Left forelimb (tissue), 1 donor: ENCODE measurements at regions not wholly inside any gene's neighbourhood (a gene's known extent, or its start where the extent isn't known, plus 50 kb on each side); places are given as distances from the start of the nearest gene placed in this dataset.
"Not testable (repeated sequence)": the region's sequence is repeated elsewhere in the genome, so short reads cannot be mapped to it uniquely, and the experiment has no call there.

Source experiments
- DNase-seq: peaks from one replicate; pipeline ENCODE4 v3.0.0-alpha.2; 2018; ENCODE audit warnings: low spot score

DNA sequence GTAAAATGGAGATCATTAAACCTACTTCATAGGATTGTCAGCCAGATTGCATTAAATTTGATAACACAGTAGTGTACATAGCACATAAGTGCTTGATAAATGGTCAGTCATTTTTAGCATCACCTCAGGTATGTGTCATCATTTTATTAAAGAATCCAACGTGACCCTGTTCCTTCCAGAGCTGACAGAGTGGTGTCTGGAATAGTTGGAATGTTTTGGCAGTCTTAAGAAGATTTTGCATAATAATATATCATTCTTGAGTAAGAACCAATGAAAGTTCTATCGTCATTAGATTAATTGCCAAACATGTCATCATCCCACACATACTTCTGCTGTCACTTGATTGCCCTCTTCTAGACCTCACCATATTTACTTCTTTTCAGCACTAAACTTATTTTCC lies 451.4 kb upstream of the POM121L12 start:
- DNase-seq = no peak

- not testable (repeated sequence) for DNase-seq
Measured at GRCh38 chr7:52573141-52573540, 462.3 kb upstream of the POM121L12 start.

GRCh38 chr7:52571026-52571425 lies 464.4 kb upstream of the POM121L12 start:
- no peak for DNase-seq

GRCh38 chr7:52569151-52569550 lies 466.3 kb upstream of the POM121L12 start:
- no peak for DNase-seq

DNA sequence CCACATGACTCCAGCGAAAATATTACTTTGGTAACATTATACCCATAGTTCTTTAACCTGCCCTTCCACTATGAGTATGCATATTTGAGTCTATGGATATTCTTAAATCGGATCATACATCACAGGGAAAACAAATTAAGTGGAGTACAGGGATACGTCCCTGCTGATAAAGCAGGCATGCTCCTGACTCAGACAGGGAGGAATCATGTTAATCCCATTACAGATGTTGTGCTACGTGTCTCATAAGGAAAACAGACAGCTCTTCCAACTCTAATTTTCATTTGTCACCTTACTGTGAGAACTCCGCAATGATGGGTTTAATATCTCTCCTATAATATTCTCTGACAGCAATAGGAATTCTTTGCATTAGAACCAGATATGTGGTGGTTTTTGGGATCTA lies 469.5 kb upstream of the POM121L12 start:
- DNase-seq = no peak

DNA sequence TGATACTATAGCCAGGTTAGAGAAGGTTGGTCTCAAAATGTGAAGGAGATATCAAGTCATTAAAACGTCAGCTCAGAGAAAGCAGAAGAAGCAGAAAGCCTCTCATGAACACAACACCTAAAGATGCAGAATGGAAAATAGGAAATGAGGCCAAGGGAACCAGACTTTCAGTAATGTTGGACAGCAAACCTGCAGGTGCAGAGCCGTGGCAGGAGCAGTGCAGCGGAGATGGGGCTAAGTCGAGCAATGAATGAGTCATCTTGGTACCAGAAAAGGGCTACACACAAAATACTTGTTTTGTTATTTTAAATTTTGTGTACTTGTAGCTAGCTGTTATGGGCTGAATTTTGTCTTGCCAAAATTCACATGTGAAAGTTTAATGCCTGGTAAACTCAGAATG lies 479.6 kb upstream of the POM121L12 start:
- DNase-seq = no peak

DNA sequence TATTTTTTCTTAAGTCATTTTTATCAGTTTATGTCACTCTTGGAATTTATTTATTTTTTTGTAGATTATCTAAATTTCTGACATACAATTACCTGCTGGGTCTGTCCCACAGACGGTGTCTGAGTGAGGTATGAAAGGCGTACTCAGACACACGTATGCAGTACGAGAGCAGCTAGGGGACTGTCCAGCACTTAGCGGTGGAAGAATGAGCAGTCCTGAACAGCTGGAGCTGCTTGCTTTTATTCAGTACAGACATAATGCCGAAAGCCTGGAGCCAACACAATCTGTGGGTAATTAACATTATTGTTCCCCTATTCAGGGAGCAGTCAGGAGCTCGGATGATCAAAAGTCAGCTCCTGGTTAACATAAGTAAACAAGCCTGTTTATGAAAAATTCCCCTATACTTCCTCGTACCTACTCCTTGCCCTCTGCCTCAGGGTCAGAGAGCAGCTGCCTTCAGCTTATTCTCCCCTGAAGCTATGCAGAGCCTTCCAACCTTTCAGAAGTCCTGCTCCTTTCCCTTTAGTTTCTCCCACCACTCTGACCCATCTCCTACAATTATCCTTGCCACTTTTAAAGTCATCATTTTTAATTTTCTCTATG lies 488.0 kb upstream of the POM121L12 start:
- DNase-seq = no peak

DNA sequence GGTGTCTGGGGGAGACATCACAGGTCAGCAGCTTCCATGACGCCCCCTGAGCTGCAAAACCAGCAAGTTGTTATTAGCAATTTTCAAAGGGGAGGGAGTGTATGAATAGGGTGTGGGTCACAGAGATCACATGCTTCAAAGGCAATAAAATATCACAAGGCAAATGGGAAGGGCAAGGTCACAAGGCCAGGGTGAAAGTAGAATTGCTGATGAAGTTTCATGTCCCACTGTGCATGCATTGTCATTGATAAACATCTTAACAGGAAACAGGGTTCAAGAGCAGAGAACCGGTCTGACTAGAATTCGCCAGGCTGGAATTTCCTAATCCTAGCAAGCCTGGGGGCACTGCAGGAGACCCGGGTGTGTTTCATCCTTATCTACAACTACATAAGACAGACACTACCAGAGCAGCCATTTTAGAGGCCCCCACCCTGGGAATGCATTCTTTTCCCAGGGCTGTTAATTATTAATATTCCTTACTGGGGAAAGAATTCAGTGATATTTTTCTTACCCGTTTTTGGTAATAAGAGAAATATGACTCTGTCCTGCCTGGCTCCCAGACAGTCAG lies 494.2 kb upstream of the POM121L12 start:
- not testable (repeated sequence) for DNase-seq

- no peak for DNase-seq
Measured at GRCh38 chr7:52540041-52540440, 495.4 kb upstream of the POM121L12 start.

- DNase-seq = no peak
Measured at GRCh38 chr7:52539414-52539813, 496.0 kb upstream of the POM121L12 start.

DNA sequence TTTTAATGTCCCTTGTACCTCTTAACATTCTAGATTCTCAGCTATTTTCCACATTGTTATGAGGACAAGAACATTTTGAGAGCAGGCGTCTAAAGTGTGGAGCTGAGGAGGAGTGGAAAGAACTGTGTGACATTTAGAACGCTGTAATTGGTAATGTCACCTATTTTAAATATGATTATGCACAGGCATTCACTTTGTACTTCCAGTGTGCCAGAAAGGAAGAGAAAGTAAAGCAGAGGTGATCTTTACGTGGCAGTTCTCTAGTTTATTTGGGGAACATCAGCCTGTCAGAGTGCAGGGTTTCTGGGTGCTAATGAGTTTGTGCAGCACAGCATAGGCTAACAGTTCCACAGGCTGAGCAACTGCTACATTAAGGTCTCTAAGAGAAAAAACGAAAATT lies 498.4 kb upstream of the POM121L12 start:
- DNase-seq = no peak

DNA sequence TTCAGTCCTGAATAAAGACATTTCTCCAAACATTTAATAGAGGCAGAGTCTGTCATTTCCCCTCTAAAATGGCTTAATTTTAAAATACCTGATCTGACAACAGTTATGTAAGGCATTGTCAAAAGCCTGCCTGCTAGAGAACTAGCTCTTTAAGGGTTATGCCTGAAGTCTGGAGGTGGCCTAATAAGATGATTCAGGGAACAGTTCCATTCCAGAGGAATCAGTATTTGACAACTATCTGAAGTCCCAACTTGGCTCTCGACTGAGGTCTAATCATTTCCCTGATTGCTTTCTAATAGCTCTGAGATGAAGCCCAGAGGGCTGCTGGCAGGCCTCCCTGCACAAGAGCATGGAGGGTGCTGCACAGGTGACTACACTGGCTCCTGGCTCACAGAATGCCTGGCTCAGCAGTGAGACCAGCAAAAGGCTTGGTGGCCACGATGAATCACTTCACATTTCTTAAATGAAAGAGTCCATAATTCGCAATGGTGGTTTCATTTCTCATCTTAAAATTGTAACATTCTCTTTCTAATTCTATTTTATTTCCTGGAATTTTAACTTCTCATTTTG lies 509.6 kb upstream of the POM121L12 start:
- DNase-seq = no peak

- DNase-seq = no peak
Measured at GRCh38 chr7:52518869-52519268, 516.6 kb upstream of the POM121L12 start.

GRCh38 chr7:52512656-52513055 lies 522.8 kb upstream of the POM121L12 start:
- DNase-seq = no peak

GRCh38 chr7:52507546-52508255 lies 527.7 kb upstream of the POM121L12 start:
- no peak for DNase-seq

GRCh38 chr7:52506325-52506724 lies 529.1 kb upstream of the POM121L12 start:
- DNase-seq = no peak

DNA sequence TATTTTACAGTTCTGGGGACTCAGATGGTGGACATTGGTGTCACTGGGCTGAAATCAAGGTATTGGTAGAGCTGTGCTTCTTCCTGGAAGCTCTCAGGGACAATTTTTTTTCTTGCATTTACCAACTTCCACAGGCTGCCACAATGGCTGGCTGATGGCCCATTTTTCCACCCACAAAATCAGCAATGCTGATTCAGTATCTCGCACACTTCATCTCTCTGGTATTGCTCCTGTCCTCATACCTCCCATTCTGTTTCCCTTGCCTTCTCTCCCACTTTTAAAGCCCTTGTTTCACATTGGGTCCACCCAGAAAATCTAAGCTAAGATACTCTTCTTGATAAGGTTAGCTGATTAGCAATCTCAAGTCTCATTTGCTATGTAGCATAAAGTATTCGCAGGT lies 530.9 kb upstream of the POM121L12 start:
- no peak for DNase-seq

DNA sequence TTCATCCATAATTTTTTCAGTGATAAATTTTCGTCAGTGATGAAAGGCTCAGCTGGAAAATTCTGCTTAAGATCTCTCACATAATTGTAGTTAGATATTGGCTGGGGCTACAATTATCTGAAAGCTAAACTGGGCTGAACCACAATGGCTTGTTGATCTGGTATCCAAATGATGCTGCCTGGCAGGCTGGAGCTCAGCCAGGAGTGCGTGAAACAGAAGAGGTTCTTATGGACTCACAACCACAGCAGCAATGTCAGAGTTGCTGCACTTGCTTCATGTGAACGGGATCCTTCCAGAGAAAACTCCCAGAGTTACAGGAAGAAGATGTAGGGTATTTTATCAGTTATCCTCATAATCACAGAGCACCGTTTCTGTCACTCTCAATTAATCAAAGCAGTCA lies 533.2 kb upstream of the POM121L12 start:
- DNase-seq = no peak

GRCh38 chr7:52501696-52502095 lies 533.7 kb upstream of the POM121L12 start:
- DNase-seq = no peak

DNA sequence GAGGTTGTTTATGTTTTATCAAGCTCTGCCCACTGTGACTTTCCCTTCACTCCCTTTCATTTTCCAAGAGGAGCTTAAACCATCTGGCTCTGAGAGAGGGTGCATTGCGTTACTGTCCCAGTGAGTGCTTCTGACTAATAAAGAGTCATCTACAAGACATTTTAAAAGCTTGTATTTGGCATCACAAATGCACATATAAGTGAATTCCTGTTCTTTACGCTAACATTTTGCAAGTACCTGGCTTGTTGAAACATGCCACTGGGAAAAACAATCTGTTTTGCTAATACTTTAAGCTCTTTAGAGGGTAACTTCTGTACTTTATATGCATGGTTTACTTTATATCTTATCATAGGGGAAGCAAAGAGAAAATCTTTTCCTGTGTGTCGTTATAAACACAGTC lies 534.6 kb upstream of the POM121L12 start:
- DNase-seq = no peak

DNA sequence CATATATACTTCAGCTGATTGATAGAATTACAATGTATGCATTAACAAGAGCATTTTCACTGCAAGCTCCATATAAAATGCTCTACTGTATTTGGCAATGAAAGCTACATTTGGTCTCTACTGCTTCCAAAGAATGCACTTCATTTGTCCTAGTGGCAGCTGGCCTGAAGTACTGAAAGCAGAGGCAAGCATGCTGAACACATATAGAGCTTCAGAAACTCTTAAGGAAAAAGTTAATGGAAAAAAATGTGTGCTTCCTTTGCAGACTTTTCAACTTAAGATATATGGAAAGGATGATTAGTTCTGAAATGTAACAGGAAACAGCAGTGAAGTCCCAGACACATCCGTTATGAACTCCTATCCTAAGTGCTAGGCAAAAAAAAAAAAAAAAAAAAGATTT lies 537.1 kb upstream of the POM121L12 start:
- no peak for DNase-seq

GRCh38 chr7:52486267-52486666 lies 549.2 kb upstream of the POM121L12 start:
- DNase-seq = no peak

DNA sequence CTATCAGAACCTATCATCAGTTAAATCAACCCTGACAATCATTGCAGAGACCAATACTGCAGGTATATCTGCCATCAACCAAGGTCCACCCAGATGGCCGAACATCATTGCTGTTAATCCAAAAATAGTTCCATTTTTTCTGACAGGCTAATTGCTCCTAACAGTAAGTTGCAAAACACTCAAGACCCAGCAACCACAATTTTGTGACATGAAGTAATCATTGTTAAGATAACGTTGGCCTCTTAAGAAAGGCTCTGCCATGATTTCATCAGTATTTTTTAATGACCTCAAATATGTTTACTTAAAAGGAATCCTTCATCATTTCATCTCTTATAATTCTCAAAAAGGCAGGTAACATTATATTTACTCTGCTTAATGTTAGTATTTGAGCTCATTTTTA lies 553.4 kb upstream of the POM121L12 start:
- no peak for DNase-seq
